SU-DHL-6 (cell line): ENCODE measurements at regions not wholly inside any gene's neighbourhood (a gene's known extent, or its start where the extent isn't known, plus 50 kb on each side); places are given as distances from the start of the nearest gene placed in this dataset.
"Not testable (repeated sequence)": the region's sequence is repeated elsewhere in the genome, so short reads cannot be mapped to it uniquely, and the experiment has no call there.

Experiments
- H2AFZ ChIP-seq: fragments of 200-600 bp; sonication (generic); 2 replicates; pipeline ENCODE4 v1.6.1; 2014; ENCODE audit warnings: low read depth, mild to moderate bottlenecking, moderate library complexity, mixed read lengths, antibody characterized with exemption, low read length; ENCODE audit not compliant: severe bottlenecking
- H3F3A ChIP-seq: fragments of 200-600 bp; shearing (Covaris generic); 2 replicates; pipeline ENCODE4 v1.6.0; 2016; ENCODE audit warnings: antibody characterized with exemption, mild to moderate bottlenecking; ENCODE audit not compliant: insufficient read depth
- H3K27ac ChIP-seq: fragments of 200-600 bp; sonication (generic); 2 replicates; pipeline ENCODE4 v1.5.1; 2016; ENCODE audit warnings: low read depth, mild to moderate bottlenecking, low read length, moderate library complexity, mixed read lengths
- H3K27me3 ChIP-seq: fragments of 200-600 bp; sonication (generic), shearing (Covaris generic); 2 replicates; pipeline ENCODE4 v1.6.0; 2014; ENCODE audit warnings: mild to moderate bottlenecking, low read length
- H3K36me3 ChIP-seq: fragments of 200-600 bp; sonication (generic); 2 replicates; pipeline ENCODE4 v1.6.1; 2014; ENCODE audit warnings: mild to moderate bottlenecking, low read length, mixed read lengths
- H3K4me2 ChIP-seq: fragments of 300-600, 200-600 bp; shearing (Covaris generic), sonication (generic); 2 replicates; pipeline ENCODE4 v1.6.0; 2014; ENCODE audit warnings: low read length, low read depth, mild to moderate bottlenecking; ENCODE audit not compliant: poor library complexity, severe bottlenecking
- H3K4me3 ChIP-seq: fragments of 200-600 bp; sonication (generic); 2 replicates; pipeline ENCODE4 v1.5.1; 2014; ENCODE audit warnings: antibody characterized with exemption, low read length, mild to moderate bottlenecking, mixed read lengths; ENCODE audit not compliant: insufficient read depth, poor library complexity, severe bottlenecking
- H3K79me2 ChIP-seq: fragments of 200-600 bp; sonication (generic); 2 replicates; pipeline ENCODE4 v1.6.1; 2014; ENCODE audit warnings: mild to moderate bottlenecking, low read length, moderate library complexity; ENCODE audit not compliant: insufficient read depth
- H3K9ac ChIP-seq: fragments of 200-600 bp; sonication (generic); 2 replicates; pipeline ENCODE4 v1.7.0; 2014; ENCODE audit warnings: mild to moderate bottlenecking, low read length
- H3K9me2 ChIP-seq: fragments of 200-600 bp; sonication (generic); replicated peaks from 2 replicates; pipeline ENCODE4 v1.6.1; 2014; ENCODE audit warnings: low read length; ENCODE audit not compliant: insufficient read depth
- H3K9me3 ChIP-seq: fragments of 200-600 bp; sonication (generic); 2 replicates; pipeline ENCODE4 v1.6.1; 2014; ENCODE audit warnings: low read length, mixed read lengths; ENCODE audit not compliant: insufficient read depth
- H4K20me1 ChIP-seq: fragments of 200-600 bp; sonication (generic); 2 replicates; pipeline ENCODE4 v1.6.1; 2014; ENCODE audit warnings: low read depth, mild to moderate bottlenecking, antibody characterized with exemption, low read length, moderate library complexity, mixed read lengths
- EZH2phosphoT487 ChIP-seq: fragments of 200-600 bp; sonication (generic), shearing (Covaris generic); conservative IDR thresholded peaks from 2 replicates; pipeline ENCODE4 v1.6.1; 2018; ENCODE audit warnings: mild to moderate bottlenecking, antibody characterized with exemption, low read length, moderate library complexity, mixed read lengths
- TF ChIP-seq, protein P1 (sequence below): fragments of 200-600 bp; sonication (generic); IDR thresholded peaks from one replicate; pipeline ENCODE4 v1.5.1; 2017; ENCODE audit warnings: antibody characterized with exemption, mild to moderate bottlenecking, low read length, moderate library complexity; ENCODE audit not compliant: insufficient read depth, poor library complexity, severe bottlenecking

DNA sequence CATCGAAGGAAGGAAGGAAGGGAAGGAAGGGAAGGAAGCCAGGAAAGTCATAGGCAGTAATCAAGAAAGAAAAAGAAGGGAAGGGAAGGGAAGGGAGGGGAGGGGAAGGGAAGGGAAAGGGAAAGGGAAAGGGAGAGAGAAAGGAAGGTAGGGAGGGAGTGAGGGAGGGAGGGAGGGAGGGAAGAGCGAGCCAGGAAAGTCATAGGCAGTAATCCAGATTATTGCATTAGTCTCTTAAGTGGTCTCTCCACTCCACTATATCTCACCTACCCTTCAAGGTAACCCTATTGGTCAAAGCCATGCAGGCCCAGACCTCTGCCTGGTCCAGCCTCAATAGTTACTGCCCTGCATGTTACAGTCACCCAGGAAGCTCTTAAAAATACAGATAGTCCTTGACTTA, 106.2 kb upstream of the RAP2B start:
- H3K9me3 ChIP-seq = no peaks in the 10 kb centered on the region
- TF ChIP-seq, protein P1, sequence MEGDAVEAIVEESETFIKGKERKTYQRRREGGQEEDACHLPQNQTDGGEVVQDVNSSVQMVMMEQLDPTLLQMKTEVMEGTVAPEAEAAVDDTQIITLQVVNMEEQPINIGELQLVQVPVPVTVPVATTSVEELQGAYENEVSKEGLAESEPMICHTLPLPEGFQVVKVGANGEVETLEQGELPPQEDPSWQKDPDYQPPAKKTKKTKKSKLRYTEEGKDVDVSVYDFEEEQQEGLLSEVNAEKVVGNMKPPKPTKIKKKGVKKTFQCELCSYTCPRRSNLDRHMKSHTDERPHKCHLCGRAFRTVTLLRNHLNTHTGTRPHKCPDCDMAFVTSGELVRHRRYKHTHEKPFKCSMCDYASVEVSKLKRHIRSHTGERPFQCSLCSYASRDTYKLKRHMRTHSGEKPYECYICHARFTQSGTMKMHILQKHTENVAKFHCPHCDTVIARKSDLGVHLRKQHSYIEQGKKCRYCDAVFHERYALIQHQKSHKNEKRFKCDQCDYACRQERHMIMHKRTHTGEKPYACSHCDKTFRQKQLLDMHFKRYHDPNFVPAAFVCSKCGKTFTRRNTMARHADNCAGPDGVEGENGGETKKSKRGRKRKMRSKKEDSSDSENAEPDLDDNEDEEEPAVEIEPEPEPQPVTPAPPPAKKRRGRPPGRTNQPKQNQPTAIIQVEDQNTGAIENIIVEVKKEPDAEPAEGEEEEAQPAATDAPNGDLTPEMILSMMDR = no peak
- TF ChIP-seq EZH2phosphoT487 = no peak
- H3K36me3 ChIP-seq = no peaks in the 10 kb centered on the region
- H3K9me2 ChIP-seq = no peaks in the 10 kb centered on the region
- H3K27me3 ChIP-seq = no peaks in the 10 kb centered on the region
- H3K4me3 ChIP-seq = no peak overlapping the region
- H4K20me1 ChIP-seq = no peaks in the 10 kb centered on the region
- no peak overlapping the region for H3K9ac ChIP-seq
- H3K4me2 ChIP-seq = no peak overlapping the region
- H3K27ac ChIP-seq = no peak overlapping the region
- H2AFZ ChIP-seq = no peak overlapping the region
- H3K79me2 ChIP-seq = no peaks in the 10 kb centered on the region
- no peaks in the 10 kb centered on the region for H3F3A ChIP-seq

DNA sequence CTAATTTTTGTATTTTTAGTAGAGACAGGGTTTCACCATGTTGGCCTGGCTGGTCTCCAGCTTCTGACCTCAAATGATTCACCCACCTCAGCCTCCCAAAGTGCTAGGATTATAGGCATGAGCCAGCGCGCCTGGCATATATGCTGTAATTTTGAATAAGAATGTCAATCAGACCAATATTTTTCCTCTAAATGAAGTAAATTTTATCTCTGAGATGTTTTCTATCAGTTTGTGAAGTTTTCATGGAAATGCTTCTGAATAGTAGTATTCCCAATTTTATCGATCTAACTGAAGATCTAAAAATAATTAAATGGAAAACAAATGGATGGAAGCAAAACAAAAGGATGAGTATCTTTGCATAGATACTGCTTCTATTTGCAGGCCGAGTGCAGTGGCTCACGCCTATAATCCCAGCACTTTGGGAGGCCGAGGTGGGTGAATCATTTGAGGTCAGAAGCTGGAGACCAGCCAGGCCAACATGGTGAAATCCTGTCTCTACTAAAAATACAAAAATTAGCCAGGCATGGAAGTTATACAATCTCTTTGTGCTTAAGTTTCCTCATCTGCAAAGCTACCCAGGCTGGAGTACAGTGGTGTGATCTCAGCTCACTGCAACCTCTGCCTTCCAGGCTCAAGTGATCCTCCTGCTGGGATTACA, 103.9 kb upstream of the RAP2B start:
- not testable (repeated sequence) for H2AFZ ChIP-seq, H3F3A ChIP-seq, H4K20me1 ChIP-seq, H3K36me3 ChIP-seq, H3K9me3 ChIP-seq, H3K4me3 ChIP-seq, H3K9me2 ChIP-seq, H3K27me3 ChIP-seq, H3K4me2 ChIP-seq, H3K9ac ChIP-seq, H3K27ac ChIP-seq, H3K79me2 ChIP-seq

- Histone ChIP-seq H3K79me2 (no peaks in the 10 kb centered on the region), H3K36me3 (no peaks in the 10 kb centered on the region), H2AFZ (no peak overlapping the region), H3K27ac (no peak overlapping the region), H3K4me3 (no peak overlapping the region), H3F3A (no peaks in the 10 kb centered on the region), H3K9me2 (no peaks in the 10 kb centered on the region), H3K27me3 (no peaks in the 10 kb centered on the region), H4K20me1 (no peaks in the 10 kb centered on the region), H3K9ac (no peak overlapping the region), H3K9me3 (no peaks in the 10 kb centered on the region), H3K4me2 (no peak overlapping the region)
- TF ChIP-seq EZH2phosphoT487 = no peak
- TF ChIP-seq, protein P1 = no peak
These were observed 101.7 kb upstream of the RAP2B start for GRCh38 chr3:153060346-153060745.

DNA sequence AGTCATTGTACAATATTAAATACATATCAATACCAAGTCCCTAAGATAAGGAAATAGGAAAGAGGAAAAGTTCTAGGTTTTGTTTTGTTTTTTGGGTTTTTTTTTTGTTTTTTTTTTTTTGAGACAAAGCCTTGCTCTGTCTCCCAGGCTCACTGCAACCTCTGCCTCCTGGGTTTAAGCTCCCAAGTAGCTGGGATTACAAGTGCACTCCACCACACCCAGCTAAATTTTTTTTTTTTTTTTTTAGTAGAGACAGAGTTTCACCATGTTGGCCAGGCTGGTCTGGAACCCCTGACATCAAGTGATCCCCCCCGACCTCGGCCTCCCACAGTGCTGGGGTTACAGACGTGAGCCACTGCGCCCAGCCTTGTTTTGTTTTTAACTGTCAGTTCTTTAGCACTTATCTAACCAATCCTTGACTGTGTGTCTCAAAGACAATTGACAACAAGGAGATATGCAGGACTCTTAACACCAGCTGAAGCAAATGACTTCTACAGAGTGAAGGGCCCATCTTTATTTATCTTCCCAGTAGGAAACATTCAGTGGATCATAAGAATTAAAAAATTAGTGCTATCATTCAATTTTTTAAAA, 100.0 kb upstream of the RAP2B start:
- Histone ChIP-seq H3K79me2 (no peaks in the 10 kb centered on the region), H4K20me1 (no peaks in the 10 kb centered on the region), H2AFZ (no peak overlapping the region), H3K36me3 (no peaks in the 10 kb centered on the region), H3K9me2 (no peaks in the 10 kb centered on the region), H3F3A (no peaks in the 10 kb centered on the region), H3K27me3 (no peaks in the 10 kb centered on the region), H3K9me3 (no peaks in the 10 kb centered on the region), H3K27ac (no peak overlapping the region), H3K4me3 (no peak overlapping the region), H3K4me2 (no peak overlapping the region), H3K9ac (no peak overlapping the region)
- TF ChIP-seq EZH2phosphoT487 = no peak
- TF ChIP-seq, protein P1 = no peak
